PC-9 (cell line): ENCODE measurements at regions not wholly inside any gene's neighbourhood (a gene's known extent, or its start where the extent isn't known, plus 50 kb on each side); places are given as distances from the start of the nearest gene placed in this dataset.

Experiments used
- BruUV-seq: library from RNA; stranded (reverse); fragments of 400-500 nt; replicated peaks from 2 replicates; lab custom pipeline; 2021; lab: Mats Ljungman, UMichigan
- CTCF ChIA-PET: fragments of 300-600 bp; sonication (Branson Sonifier 250); formaldehyde crosslinking; loops from one replicate; lab custom pipeline; 2022; ENCODE audit warnings: antibody characterized with exemption; lab: Charles Lee
- POLR2A ChIA-PET: fragments of 300-600 bp; sonication (Branson Sonifier 250); formaldehyde crosslinking; loops from one replicate; lab custom pipeline; 2022; ENCODE audit warnings: antibody characterized with exemption; ENCODE audit not compliant: unreplicated experiment; lab: Charles Lee
- DNase-seq, 2 experiments: peaks; one replicate each; pipeline versions ENCODE4 v3.0.0 to v3.0.0-alpha.2; 2015 to 2022; ENCODE audit warnings: mixed read lengths in 1 of 2
- H2AFZ ChIP-seq: fragments of 200-600 bp; sonication (generic); 2 replicates; pipeline ENCODE4 v1.8.1; 2017; ENCODE audit warnings: antibody characterized with exemption
- H3F3A ChIP-seq: fragments of 200-600 bp; sonication (generic); 2 replicates; pipeline ENCODE4 v1.8.1; 2017; ENCODE audit warnings: antibody characterized with exemption, mild to moderate bottlenecking, low read depth; ENCODE audit not compliant: insufficient read depth
- H3K27ac ChIP-seq: fragments of 200-600 bp; sonication (generic); 2 replicates; pipeline ENCODE4 v1.6.1; 2016; ENCODE audit warnings: mixed run types
- H3K27me3 ChIP-seq: fragments of 200-600 bp; sonication (generic); 2 replicates; pipeline ENCODE4 v1.6.1; 2016; ENCODE audit warnings: low read depth, mixed run types; ENCODE audit not compliant: insufficient read depth
- H3K36me3 ChIP-seq: fragments of 200-600 bp; sonication (generic); 2 replicates; pipeline ENCODE4 v1.6.1; 2016; ENCODE audit warnings: low read depth, mixed run types
- H3K4me1 ChIP-seq: fragments of 200-600 bp; sonication (generic); replicated peaks from 2 replicates; pipeline ENCODE4 v1.6.1; 2016; ENCODE audit warnings: mixed run types; ENCODE audit not compliant: insufficient read depth
- H3K4me2 ChIP-seq: fragments of 200-600 bp; sonication (generic); 2 replicates; pipeline ENCODE4 v1.6.1; 2017; ENCODE audit warnings: mixed run types
- H3K4me3 ChIP-seq: fragments of 200-600 bp; sonication (generic); 2 replicates; pipeline ENCODE4 v1.6.1; 2016; ENCODE audit warnings: mixed run types
- H3K79me2 ChIP-seq: fragments of 200-600 bp; sonication (generic); 2 replicates; pipeline ENCODE4 v1.6.1; 2017; ENCODE audit warnings: low read depth, mixed run types
- H3K9me2 ChIP-seq: fragments of 200-600 bp; sonication (generic); 2 replicates; pipeline ENCODE4 v1.8.1; 2017; ENCODE audit warnings: mild to moderate bottlenecking; ENCODE audit not compliant: insufficient read depth
- H3K9me3 ChIP-seq: fragments of 200-600 bp; sonication (generic); 2 replicates; pipeline ENCODE4 v1.8.1; 2016; ENCODE audit warnings: low read depth; ENCODE audit not compliant: insufficient read depth
- H4K20me1 ChIP-seq: fragments of 200-600 bp; sonication (generic); 2 replicates; pipeline ENCODE4 v1.8.1; 2017; ENCODE audit not compliant: insufficient read depth
- CTCF ChIP-seq: fragments of 200-600 bp; sonication (generic); conservative IDR thresholded peaks from 2 replicates; pipeline ENCODE4 v1.6.1; 2017; ENCODE audit warnings: mixed run types, antibody characterized with exemption, mild to moderate bottlenecking, moderate library complexity
- EZH2 ChIP-seq: fragments of 200-600 bp; sonication (generic); IDR thresholded peaks from 2 replicates; pipeline ENCODE4 v1.8.0; 2017; ENCODE audit warnings: antibody characterized with exemption, low read depth
- intact Hi-C: fragments of 100-400 bp; cut with micrococcal nuclease; formaldehyde crosslinking; loops from one replicate; pipeline ENCODE4 v1.10.0; 2022; ENCODE audit not compliant: unreplicated experiment

- H3K4me3 ChIP-seq: no peak overlapping the region
- H3K9me2 ChIP-seq: no peaks in the 10 kb centered on the region
- H3K9me3 ChIP-seq: no peaks in the 10 kb centered on the region
- no peaks in the 10 kb centered on the region for H3F3A ChIP-seq
- CTCF ChIA-PET: interaction anchor here (0.5 to 0.6 kb wide), 2 partner anchors 22 to 80 kb away, joined by 3 to 4 read pairs; no protein-coding TSS in a partner anchor
- H3K27me3 ChIP-seq: no peaks in the 10 kb centered on the region
- H3K4me2 ChIP-seq: no peak overlapping the region
- H2AFZ ChIP-seq: no peak overlapping the region
- POLR2A ChIA-PET: no interaction called here
- TF ChIP-seq CTCF (no peak), EZH2 (no peak)
- H3K4me1 ChIP-seq: no peaks in the 10 kb centered on the region
- no peaks in the 10 kb centered on the region for H3K36me3 ChIP-seq
- H3K79me2 ChIP-seq: no peaks in the 10 kb centered on the region
- no peak overlapping the region for H3K27ac ChIP-seq
- DNase-seq: no peak
- H4K20me1 ChIP-seq: no peaks in the 10 kb centered on the region
- BruUV-seq: no TSS peak
- intact Hi-C loops: no loop called here
Observed at GRCh38 chr14:36438883-36439282, 81.1 kb downstream of the NKX2-1 start.

- no peaks in the 10 kb centered on the region for H3K27me3 ChIP-seq
Observed at GRCh38 chr14:36430662-36431084, 89.4 kb downstream of the NKX2-1 start.

GRCh38 chr14:36430169-36430568 is 89.9 kb downstream of the NKX2-1 start:
- no peaks in the 10 kb centered on the region for H3F3A ChIP-seq
- H2AFZ ChIP-seq: no peak overlapping the region
- H3K9me3 ChIP-seq: no peaks in the 10 kb centered on the region
- DNase-seq: no peak
- no peaks in the 10 kb centered on the region for H3K79me2 ChIP-seq
- no peaks in the 10 kb centered on the region for H3K36me3 ChIP-seq
- no peaks in the 10 kb centered on the region for H3K4me1 ChIP-seq
- H3K4me3 ChIP-seq: no peak overlapping the region
- intact Hi-C loops: no loop called here
- H4K20me1 ChIP-seq: no peaks in the 10 kb centered on the region
- BruUV-seq: no TSS peak
- H3K4me2 ChIP-seq: no peak overlapping the region
- H3K27me3 ChIP-seq: no peaks in the 10 kb centered on the region
- TF ChIP-seq CTCF: no peak
- no peak for TF ChIP-seq EZH2
- no peaks in the 10 kb centered on the region for H3K9me2 ChIP-seq
- CTCF ChIA-PET: no interaction called here
- H3K27ac ChIP-seq: no peak overlapping the region
- POLR2A ChIA-PET: no interaction called here

More at GRCh38 chr14:36430662-36431084, 89.4 kb downstream of the NKX2-1 start:
- ChIA-PET CTCF (no interaction called here), POLR2A (no interaction called here)
- BruUV-seq: no TSS peak
- Histone ChIP-seq H4K20me1 (no peaks in the 10 kb centered on the region), H3F3A (no peaks in the 10 kb centered on the region), H2AFZ (no peak overlapping the region), H3K27ac (no peak overlapping the region), H3K4me1 (no peaks in the 10 kb centered on the region), H3K79me2 (no peaks in the 10 kb centered on the region), H3K36me3 (no peaks in the 10 kb centered on the region), H3K4me3 (no peak overlapping the region), H3K4me2 (no peak overlapping the region), H3K9me2 (no peaks in the 10 kb centered on the region), H3K9me3 (no peaks in the 10 kb centered on the region)
- intact Hi-C loops: no loop called here
- DNase-seq: no peak
- no peak for TF ChIP-seq EZH2
- TF ChIP-seq CTCF: no peak
